Liver (tissue), 8 donors: ENCODE measurements at regions not wholly inside any gene's neighbourhood (a gene's known extent, or its start where the extent isn't known, plus 50 kb on each side); places are given as distances from the start of the nearest gene placed in this dataset.

Experiments used
- DNase-seq: peaks from one replicate; pipeline ENCODE4 v3.0.0-alpha.2; 2017; ENCODE audit warnings: low spot score
- H3K27ac ChIP-seq, 2 donors: one replicate each; pipeline ENCODE4 v1.7.0; 2013; ENCODE audit warnings: inconsistent platforms in 2 of 2, low read length in 2 of 2, control low read depth in 1 of 2, low read depth in 1 of 2, mild to moderate bottlenecking in 1 of 2
- H3K27me3 ChIP-seq, 4 donors: one replicate each; pipeline versions ENCODE4 v1.6.1 to v1.7.0; 2013; ENCODE audit warnings: low read length in 3 of 4, inconsistent platforms in 1 of 4, mild to moderate bottlenecking in 1 of 4, moderate library complexity in 1 of 4; ENCODE audit not compliant: control insufficient read depth in 4 of 4, insufficient read depth in 4 of 4
- H3K36me3 ChIP-seq, 4 donors: one replicate each; pipeline versions ENCODE4 v1.6.1 to v1.7.0; 2013; ENCODE audit warnings: low read length in 3 of 4, mild to moderate bottlenecking in 3 of 4, low read depth in 1 of 4, moderate library complexity in 1 of 4; ENCODE audit not compliant: control insufficient read depth in 4 of 4, insufficient read depth in 3 of 4
- H3K4me1 ChIP-seq, 4 donors: one replicate each; pipeline versions ENCODE4 v1.6.1 to v1.7.0; 2013; ENCODE audit warnings: low read length in 3 of 4, mild to moderate bottlenecking in 3 of 4, moderate library complexity in 1 of 4; ENCODE audit not compliant: control insufficient read depth in 4 of 4, insufficient read depth in 4 of 4
- H3K4me3 ChIP-seq, 3 donors: one replicate each; pipeline versions ENCODE4 v1.6.1 to v1.7.0; 2013; ENCODE audit warnings: low read length in 3 of 3, control low read depth in 1 of 3, low read depth in 1 of 3, mild to moderate bottlenecking in 1 of 3
- H3K9ac ChIP-seq, 2 donors: one replicate each; pipeline ENCODE4 v1.7.0; 2013; ENCODE audit warnings: low read length in 2 of 2, mild to moderate bottlenecking in 2 of 2, moderate library complexity in 2 of 2, control low read depth in 1 of 2, low read depth in 1 of 2
- H3K9me3 ChIP-seq, 4 donors: one replicate each; pipeline versions ENCODE4 v1.6.1 to v1.7.0; 2013; ENCODE audit warnings: low read length in 3 of 4; ENCODE audit not compliant: control insufficient read depth in 4 of 4
- FOXA1 ChIP-seq: IDR thresholded peaks from 2 replicates; pipeline ENCODE4 v1.6.1; 2016; ENCODE audit warnings: antibody characterized with exemption
- FOXA2 ChIP-seq: IDR thresholded peaks from 2 replicates; pipeline ENCODE4 v1.6.1; 2016; ENCODE audit warnings: antibody characterized with exemption
- HNF4A ChIP-seq, 2 donors: conservative IDR thresholded peaks; 2 replicates each; pipeline ENCODE4 v1.6.1; 2016; ENCODE audit warnings: antibody characterized with exemption in 2 of 2, mild to moderate bottlenecking in 2 of 2
- HNF4G ChIP-seq: IDR thresholded peaks from 2 replicates; pipeline ENCODE4 v1.6.1; 2016; ENCODE audit warnings: antibody characterized with exemption
- JUND ChIP-seq, 2 donors: IDR thresholded peaks; 2 replicates each; pipeline ENCODE4 v1.6.1; 2016; ENCODE audit warnings: antibody characterized with exemption in 2 of 2
- NR2F2 ChIP-seq: IDR thresholded peaks from 2 replicates; pipeline ENCODE4 v1.6.1; 2016; ENCODE audit warnings: antibody characterized with exemption
- RAD21 ChIP-seq, 2 donors: IDR thresholded peaks; 2 replicates each; pipeline ENCODE4 v1.6.1; 2016; ENCODE audit warnings: antibody characterized with exemption in 2 of 2, mild to moderate bottlenecking in 2 of 2
- RXRA ChIP-seq, 2 donors: IDR thresholded peaks; 2 replicates each; pipeline ENCODE4 v1.6.1; 2017 to 2018; ENCODE audit warnings: antibody characterized with exemption in 2 of 2, mild to moderate bottlenecking in 1 of 2
- SP1 ChIP-seq: IDR thresholded peaks from 2 replicates; pipeline ENCODE4 v1.6.1; 2018; ENCODE audit warnings: antibody characterized with exemption, mild to moderate bottlenecking
- TAF1 ChIP-seq: conservative IDR thresholded peaks from 2 replicates; pipeline ENCODE4 v1.6.1; 2016; ENCODE audit warnings: antibody characterized with exemption, mild to moderate bottlenecking
- WGBS: extraction: QIAGEN DNeasy Blood & Tissue Kit; methylation state at CpG from one replicate; pipeline ENCODE4 v1.1.7; 2013; 5-methylcytosine and 5-hydroxymethylcytosine counted together
- TF ChIP-seq, protein P1 (sequence below): fragments of 150-350 bp; IDR thresholded peaks from 2 replicates; pipeline ENCODE4 v1.5.1; 2017; ENCODE audit warnings: improper control_type of control experiment, low read depth, low read length; ENCODE audit not compliant: missing input control
- TF ChIP-seq, protein P2 (sequence below): IDR thresholded peaks from 2 replicates; pipeline ENCODE4 v1.6.1; 2016; ENCODE audit warnings: antibody characterized with exemption
- TF ChIP-seq, protein P3 (sequence below): IDR thresholded peaks from 2 replicates; pipeline ENCODE4 v1.6.1; 2016; ENCODE audit warnings: antibody characterized with exemption
- TF ChIP-seq, protein P4 (sequence below): IDR thresholded peaks from 2 replicates; pipeline ENCODE4 v1.6.1; 2016; ENCODE audit warnings: antibody characterized with exemption
- TF ChIP-seq, protein P5 (sequence below): IDR thresholded peaks from 2 replicates; pipeline ENCODE4 v1.6.1; 2016; ENCODE audit warnings: antibody characterized with exemption, mild to moderate bottlenecking
- donor health status: healthy.
- donor health status: healthy.
- donor health status: healthy.
- donor health status: healthy.
- donor health status: healthy.

DNA sequence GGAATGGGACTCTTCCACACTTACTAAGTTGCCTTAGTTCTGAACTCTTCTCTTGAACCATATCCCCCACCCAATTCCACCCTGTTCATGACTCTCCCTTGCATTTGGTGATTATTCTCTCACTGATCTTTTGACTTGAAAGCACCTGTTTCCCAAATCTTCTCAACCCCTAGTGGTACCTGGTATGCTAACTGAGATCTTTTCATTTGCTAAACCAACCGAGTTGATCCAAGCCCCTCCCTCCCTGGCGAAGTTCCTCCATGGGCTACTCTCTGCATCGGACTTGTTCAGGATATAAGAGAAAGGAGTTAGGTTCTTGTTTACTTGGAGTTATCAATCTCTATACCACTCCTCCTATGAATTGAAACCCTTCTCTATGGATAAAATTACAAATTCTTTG is 593.5 kb downstream of the BCL11A start:
- Histone ChIP-seq H3K4me1 (peaks cover 3 to 19% (median 14%) of the 10 kb centered on the region in 4 donors), H3K27ac (no peak overlapping the region), H3K9me3 (no peaks in the 10 kb centered on the region), H3K4me3 (no peak overlapping the region), H3K36me3 (no peaks in the 10 kb centered on the region), H3K27me3 (no peaks in the 10 kb centered on the region), H3K9ac (no peak overlapping the region)
- no peak for DNase-seq
- TF ChIP-seq JUND (IDR thresholded peaks at IDR 0.05) (no peak), HNF4A (conservative IDR thresholded peaks at IDR 0.05) (no peak), FOXA2 (no peak), TAF1 (no peak), RAD21 (IDR thresholded peaks at IDR 0.05) (no peak), NR2F2 (no peak), SP1 (no peak), HNF4G (no peak), RXRA (IDR thresholded peaks at IDR 0.05) (no peak), FOXA1 (no peak)
- TF ChIP-seq, protein P1, sequence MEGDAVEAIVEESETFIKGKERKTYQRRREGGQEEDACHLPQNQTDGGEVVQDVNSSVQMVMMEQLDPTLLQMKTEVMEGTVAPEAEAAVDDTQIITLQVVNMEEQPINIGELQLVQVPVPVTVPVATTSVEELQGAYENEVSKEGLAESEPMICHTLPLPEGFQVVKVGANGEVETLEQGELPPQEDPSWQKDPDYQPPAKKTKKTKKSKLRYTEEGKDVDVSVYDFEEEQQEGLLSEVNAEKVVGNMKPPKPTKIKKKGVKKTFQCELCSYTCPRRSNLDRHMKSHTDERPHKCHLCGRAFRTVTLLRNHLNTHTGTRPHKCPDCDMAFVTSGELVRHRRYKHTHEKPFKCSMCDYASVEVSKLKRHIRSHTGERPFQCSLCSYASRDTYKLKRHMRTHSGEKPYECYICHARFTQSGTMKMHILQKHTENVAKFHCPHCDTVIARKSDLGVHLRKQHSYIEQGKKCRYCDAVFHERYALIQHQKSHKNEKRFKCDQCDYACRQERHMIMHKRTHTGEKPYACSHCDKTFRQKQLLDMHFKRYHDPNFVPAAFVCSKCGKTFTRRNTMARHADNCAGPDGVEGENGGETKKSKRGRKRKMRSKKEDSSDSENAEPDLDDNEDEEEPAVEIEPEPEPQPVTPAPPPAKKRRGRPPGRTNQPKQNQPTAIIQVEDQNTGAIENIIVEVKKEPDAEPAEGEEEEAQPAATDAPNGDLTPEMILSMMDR, result no peak
- TF ChIP-seq, protein P2, sequence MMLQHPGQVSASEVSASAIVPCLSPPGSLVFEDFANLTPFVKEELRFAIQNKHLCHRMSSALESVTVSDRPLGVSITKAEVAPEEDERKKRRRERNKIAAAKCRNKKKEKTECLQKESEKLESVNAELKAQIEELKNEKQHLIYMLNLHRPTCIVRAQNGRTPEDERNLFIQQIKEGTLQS, result no peak
- TF ChIP-seq, protein P3, sequence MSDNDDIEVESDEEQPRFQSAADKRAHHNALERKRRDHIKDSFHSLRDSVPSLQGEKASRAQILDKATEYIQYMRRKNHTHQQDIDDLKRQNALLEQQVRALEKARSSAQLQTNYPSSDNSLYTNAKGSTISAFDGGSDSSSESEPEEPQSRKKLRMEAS, result no peak
- TF ChIP-seq, protein P4, sequence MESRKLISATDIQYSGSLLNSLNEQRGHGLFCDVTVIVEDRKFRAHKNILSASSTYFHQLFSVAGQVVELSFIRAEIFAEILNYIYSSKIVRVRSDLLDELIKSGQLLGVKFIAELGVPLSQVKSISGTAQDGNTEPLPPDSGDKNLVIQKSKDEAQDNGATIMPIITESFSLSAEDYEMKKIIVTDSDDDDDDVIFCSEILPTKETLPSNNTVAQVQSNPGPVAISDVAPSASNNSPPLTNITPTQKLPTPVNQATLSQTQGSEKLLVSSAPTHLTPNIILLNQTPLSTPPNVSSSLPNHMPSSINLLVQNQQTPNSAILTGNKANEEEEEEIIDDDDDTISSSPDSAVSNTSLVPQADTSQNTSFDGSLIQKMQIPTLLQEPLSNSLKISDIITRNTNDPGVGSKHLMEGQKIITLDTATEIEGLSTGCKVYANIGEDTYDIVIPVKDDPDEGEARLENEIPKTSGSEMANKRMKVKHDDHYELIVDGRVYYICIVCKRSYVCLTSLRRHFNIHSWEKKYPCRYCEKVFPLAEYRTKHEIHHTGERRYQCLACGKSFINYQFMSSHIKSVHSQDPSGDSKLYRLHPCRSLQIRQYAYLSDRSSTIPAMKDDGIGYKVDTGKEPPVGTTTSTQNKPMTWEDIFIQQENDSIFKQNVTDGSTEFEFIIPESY, result no peak
- TF ChIP-seq, protein P5, sequence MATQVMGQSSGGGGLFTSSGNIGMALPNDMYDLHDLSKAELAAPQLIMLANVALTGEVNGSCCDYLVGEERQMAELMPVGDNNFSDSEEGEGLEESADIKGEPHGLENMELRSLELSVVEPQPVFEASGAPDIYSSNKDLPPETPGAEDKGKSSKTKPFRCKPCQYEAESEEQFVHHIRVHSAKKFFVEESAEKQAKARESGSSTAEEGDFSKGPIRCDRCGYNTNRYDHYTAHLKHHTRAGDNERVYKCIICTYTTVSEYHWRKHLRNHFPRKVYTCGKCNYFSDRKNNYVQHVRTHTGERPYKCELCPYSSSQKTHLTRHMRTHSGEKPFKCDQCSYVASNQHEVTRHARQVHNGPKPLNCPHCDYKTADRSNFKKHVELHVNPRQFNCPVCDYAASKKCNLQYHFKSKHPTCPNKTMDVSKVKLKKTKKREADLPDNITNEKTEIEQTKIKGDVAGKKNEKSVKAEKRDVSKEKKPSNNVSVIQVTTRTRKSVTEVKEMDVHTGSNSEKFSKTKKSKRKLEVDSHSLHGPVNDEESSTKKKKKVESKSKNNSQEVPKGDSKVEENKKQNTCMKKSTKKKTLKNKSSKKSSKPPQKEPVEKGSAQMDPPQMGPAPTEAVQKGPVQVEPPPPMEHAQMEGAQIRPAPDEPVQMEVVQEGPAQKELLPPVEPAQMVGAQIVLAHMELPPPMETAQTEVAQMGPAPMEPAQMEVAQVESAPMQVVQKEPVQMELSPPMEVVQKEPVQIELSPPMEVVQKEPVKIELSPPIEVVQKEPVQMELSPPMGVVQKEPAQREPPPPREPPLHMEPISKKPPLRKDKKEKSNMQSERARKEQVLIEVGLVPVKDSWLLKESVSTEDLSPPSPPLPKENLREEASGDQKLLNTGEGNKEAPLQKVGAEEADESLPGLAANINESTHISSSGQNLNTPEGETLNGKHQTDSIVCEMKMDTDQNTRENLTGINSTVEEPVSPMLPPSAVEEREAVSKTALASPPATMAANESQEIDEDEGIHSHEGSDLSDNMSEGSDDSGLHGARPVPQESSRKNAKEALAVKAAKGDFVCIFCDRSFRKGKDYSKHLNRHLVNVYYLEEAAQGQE, result no peak
- 72% methylated on average over 3 of the region's 3 CpGs for WGBS

DNA sequence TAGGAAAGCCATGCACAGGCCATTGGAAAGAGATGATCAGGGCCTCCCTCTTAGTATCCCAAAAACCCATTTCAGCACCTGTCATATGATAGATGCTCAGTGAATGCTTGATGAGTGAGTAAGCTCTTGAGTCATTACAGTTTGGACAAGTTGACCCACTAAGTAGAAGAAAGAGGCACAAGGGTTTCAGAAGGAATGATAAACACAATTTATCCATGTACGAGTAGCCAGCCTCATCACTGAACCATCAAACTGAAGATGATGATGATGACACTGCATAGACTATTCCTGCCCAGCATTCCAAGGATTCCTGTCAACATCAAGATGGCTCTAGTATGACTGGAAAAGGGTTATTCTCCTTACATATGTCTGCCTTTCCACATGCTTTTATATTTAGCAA is 596.0 kb downstream of the BCL11A start:
- no peak overlapping the region for H3K27ac ChIP-seq
- no peaks in the 10 kb centered on the region for H3K9me3 ChIP-seq
- no peak overlapping the region for H3K9ac ChIP-seq
- no peaks in the 10 kb centered on the region for H3K36me3 ChIP-seq
- H3K27me3 ChIP-seq, result no peaks in the 10 kb centered on the region
- WGBS, result 96% methylated on average over 1 of the region's 1 CpG
- peaks cover 0 to under 1% (median 0%) of the 10 kb centered on the region in 4 donors for H3K4me1 ChIP-seq
- no peak for DNase-seq
- no peak overlapping the region for H3K4me3 ChIP-seq
- no peak for TF ChIP-seq HNF4G
- TF ChIP-seq, protein P4, result no peak
- no peak for TF ChIP-seq JUND (IDR thresholded peaks at IDR 0.05)
- no peak for TF ChIP-seq RXRA (IDR thresholded peaks at IDR 0.05)
- no peak for TF ChIP-seq FOXA1
- TF ChIP-seq, protein P5, result no peak
- no peak for TF ChIP-seq FOXA2
- TF ChIP-seq, protein P1, result no peak
- TF ChIP-seq, protein P2, result no peak
